ENCODE measurements at regions not wholly inside any gene's neighbourhood (a gene's known extent, or its start where the extent isn't known, plus 50 kb on each side); places are given as distances from the start of the nearest gene placed in this dataset.

DNA sequence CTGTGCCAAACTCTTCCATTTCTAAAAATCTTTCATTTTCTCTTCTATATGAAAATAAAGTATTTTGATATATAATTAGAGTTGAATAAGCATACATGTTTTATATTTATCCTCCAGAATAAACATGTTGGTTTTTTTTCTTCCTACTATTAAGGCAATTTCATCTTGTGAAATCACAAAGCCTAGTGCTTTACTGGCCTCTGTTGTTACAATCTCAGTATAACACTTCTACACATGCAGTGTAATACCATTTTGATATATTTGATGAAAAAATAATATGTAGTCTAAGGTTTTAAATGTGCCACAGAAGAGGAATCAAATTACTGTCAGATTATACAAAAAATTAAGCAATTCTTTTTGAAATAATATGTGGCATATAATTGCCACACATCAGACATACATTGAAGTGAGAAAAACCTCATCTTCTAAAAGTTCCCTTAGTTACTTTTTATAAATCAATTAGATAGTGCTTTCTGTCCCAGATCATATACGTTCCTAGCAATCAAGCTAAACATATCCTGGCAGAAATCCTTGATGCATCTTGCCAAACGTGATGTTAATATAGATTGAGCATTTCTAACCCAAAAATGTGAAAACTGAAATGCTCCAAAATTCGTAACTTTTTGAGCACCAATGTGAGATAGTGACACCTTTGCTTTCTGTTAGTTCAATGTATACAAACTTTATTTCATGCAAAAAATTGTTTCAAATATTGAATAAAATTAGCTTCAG lies 225.1 kb upstream of the MANEA start:
- ATAC-seq: no peak

GRCh38 chr6:95354551-95354950 lies 222.8 kb upstream of the MANEA start:
- ATAC-seq (no peak), DNase-seq (ENCODE audit: low spot score) (no peak)

More for the DNA sequence above, 225.1 kb upstream of the MANEA start:
- no peak for DNase-seq (ENCODE audit: low spot score)

GRCh38 chr6:95357380-95358020 lies 219.8 kb upstream of the MANEA start:
- ATAC-seq (peak; percentile 90), DNase-seq (ENCODE audit: low spot score) (no peak)

- ATAC-seq (peak; percentile 76), DNase-seq (ENCODE audit: low spot score) (no peak)
Observed at GRCh38 chr6:95364016-95364604, 213.2 kb upstream of the MANEA start.

- ATAC-seq: no peak
- DNase-seq (ENCODE audit: low spot score): no peak
Observed at GRCh38 chr6:95365454-95365853, 211.9 kb upstream of the MANEA start.

DNA sequence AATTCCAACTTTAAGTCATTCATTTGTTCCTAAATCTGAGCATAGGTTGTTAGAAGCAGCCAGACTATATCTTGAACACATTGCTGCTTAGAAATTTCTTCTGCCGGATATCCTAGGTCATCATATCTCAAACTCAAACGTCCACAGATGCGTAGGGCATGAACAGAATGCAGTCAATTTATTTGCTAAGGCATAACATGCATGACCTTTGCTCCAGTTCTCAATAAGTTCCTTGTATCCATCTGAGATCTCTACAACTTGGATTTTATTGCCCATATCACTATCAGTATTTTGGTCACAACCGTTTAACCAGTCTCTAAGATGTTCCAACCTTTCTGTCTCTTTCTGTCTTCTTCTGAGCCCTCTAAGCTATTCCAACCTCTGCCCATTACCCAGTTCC lies 210.9 kb upstream of the MANEA start:
- ATAC-seq (no peak), DNase-seq (ENCODE audit: low spot score) (no peak)

- DNase-seq (ENCODE audit: low spot score): no peak
Observed at GRCh38 chr6:95383878-95384277, 193.5 kb upstream of the MANEA start.

DNA sequence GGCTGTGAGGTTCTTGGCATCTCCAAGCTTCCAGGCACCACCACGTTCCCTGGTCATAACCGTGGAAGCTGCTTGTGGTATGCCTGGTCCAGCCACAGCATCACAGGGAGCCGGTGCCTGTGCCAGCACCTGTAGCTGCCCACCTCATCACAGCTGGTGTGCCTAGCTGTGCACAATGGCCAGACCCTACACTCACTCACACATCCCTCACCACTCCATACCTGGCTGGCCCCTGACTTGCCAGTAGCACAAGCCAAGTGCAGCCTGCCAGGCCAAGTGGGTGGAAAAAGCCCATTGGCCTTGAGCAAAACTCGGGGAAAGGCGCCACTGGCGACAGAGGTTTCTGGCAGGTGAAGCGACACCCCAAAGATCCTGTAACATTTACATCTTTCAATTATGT lies 192.3 kb upstream of the MANEA start:
- no peak for ATAC-seq
- DNase-seq (ENCODE audit: low spot score): no peak

More at GRCh38 chr6:95383878-95384277, 193.5 kb upstream of the MANEA start:
- no peak for ATAC-seq

- DNase-seq (ENCODE audit: low spot score): no peak
- ATAC-seq: no peak
Observed at GRCh38 chr6:95387845-95388244, 189.5 kb upstream of the MANEA start.

GRCh38 chr6:95404777-95405176 lies 172.6 kb upstream of the MANEA start:
- ATAC-seq: no peak

GRCh38 chr6:95408111-95408510 lies 169.2 kb upstream of the MANEA start:
- DNase-seq (ENCODE audit: low spot score): no peak
- no peak for ATAC-seq

More at GRCh38 chr6:95404777-95405176, 172.6 kb upstream of the MANEA start:
- no peak for DNase-seq (ENCODE audit: low spot score)

DNA sequence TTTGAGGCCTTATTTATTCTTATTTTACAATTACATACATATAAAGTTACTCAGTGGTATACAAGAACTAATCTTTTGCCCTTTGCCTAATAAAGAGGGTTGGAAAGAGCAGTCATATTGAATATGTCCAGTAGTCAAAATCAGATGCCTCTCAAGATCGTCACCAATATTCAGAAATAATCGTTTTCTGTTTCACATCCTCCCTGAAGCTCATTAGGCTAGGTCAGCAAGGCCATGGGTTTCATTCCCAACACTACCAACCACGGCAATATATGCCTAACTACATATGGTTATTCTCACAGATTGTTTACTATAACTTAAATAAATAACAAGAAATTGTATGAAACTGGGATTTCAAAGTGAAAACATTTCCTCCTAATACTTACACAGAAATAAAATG lies 167.2 kb upstream of the MANEA start:
- DNase-seq (ENCODE audit: low spot score) (no peak), ATAC-seq (no peak)

GRCh38 chr6:95413789-95414188 lies 163.5 kb upstream of the MANEA start:
- no peak for DNase-seq (ENCODE audit: low spot score)
- no peak for ATAC-seq

- DNase-seq (ENCODE audit: low spot score) (no peak), ATAC-seq (no peak)
Observed at GRCh38 chr6:95417856-95418255, 159.5 kb upstream of the MANEA start.

- ATAC-seq (no peak), DNase-seq (ENCODE audit: low spot score) (no peak)
Observed at GRCh38 chr6:95420792-95421191, 156.5 kb upstream of the MANEA start.

DNA sequence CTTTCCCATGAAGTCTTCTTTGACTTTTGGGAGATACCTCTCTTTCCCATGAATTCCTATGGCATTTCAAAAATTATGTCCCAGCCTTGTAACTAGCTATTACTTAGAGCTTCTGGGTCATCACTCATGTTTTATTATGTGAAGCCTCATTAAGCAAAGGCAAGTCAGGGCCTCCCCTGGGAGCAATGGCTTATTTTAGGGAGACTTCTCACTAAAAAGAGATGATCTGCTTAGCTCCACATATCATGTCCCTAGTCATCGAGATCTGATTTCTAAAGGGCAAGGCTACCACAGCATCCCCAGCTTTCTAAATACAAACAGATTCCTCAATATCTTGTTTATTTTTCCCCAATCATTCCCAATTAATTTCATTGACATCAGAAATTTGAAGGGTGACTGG lies 154.0 kb upstream of the MANEA start:
- no peak for DNase-seq (ENCODE audit: low spot score)
- no peak for ATAC-seq

DNA sequence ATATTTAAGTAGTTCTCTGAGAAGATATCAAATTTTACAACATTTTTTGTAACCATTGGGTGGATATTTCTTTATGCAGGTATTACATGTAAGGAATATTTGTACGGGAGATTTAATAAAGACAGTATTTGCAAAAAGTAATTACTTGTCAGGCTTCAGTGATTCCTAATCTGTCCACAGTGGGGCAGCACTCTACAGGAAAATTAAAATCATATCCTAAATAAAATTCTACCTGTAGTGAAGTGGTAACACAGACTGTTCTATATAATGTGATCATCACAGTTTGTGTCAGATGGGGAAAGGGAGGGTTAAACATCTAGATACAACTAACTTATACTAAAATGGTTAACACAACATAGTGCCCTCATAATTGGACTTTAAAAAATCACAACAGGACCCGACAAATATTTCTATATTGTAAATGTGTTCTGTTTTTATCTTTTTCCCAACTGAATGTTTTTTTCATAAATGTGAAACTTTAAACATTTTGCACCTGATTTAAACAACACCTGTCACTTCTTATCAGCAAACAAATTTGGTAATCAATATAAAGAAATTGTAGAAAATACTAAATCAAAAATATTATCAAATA lies 145.6 kb upstream of the MANEA start:
- no peak for DNase-seq (ENCODE audit: low spot score)
- ATAC-seq: peak; percentile 86

- no peak for DNase-seq (ENCODE audit: low spot score)
- peak; percentile 19 for ATAC-seq
Observed at GRCh38 chr6:95439741-95440140, 137.6 kb upstream of the MANEA start.

DNA sequence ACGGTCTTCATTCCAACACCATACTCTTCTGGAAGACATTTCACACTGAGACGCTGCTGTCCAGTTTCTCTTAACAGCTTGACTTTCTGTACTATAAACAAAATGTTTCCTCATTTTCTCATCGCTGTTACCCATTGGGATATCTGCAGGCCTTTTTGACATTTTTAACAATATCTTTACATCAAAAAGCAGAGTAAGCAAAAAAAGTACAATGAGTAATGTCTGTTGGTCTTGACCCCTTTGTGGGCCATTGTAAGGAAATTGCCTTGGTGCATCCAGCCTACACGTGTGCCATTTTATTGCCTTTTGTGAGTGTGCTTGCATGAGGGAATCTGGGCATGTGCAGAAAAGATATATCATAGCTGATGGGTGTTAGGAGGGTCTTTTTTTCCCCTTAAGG lies 129.1 kb upstream of the MANEA start:
- DNase-seq (ENCODE audit: low spot score): no peak

GRCh38 chr6:95469511-95469910 lies 107.8 kb upstream of the MANEA start:
- DNase-seq (ENCODE audit: low spot score) (no peak), ATAC-seq (no peak)

More for the DNA sequence above, 129.1 kb upstream of the MANEA start:
- no peak for ATAC-seq

DNA sequence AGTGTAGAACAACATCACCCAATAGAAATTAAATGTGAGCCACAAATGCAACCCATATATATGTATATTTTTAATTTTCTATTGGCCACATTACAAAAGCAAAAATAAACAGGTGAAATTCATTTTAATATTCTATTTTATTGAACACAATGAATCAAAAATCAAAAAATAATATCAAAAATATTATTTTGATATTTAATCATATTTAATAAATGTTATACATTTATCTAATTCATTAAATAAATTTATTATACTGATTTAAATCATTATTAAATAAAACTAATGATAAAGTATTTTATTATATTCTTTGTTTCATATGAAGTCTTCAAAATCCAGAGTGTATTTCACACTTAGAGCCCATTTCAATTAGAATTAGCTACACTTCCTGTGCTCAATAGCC lies 98.4 kb upstream of the MANEA start:
- no peak for ATAC-seq

GRCh38 chr6:95487817-95488216 lies 89.5 kb upstream of the MANEA start:
- DNase-seq (ENCODE audit: low spot score): no peak

More for the DNA sequence above, 98.4 kb upstream of the MANEA start:
- DNase-seq (ENCODE audit: low spot score): no peak

More at GRCh38 chr6:95487817-95488216, 89.5 kb upstream of the MANEA start:
- no peak for ATAC-seq
